BJ (cell line): ENCODE measurements at regions not wholly inside any gene's neighbourhood (a gene's known extent, or its start where the extent isn't known, plus 50 kb on each side); places are given as distances from the start of the nearest gene placed in this dataset.
"Not testable (repeated sequence)": the region's sequence is repeated elsewhere in the genome, so short reads cannot be mapped to it uniquely, and the experiment has no call there.

Experiments
- CTCF ChIA-PET: fragments of 350-600 bp; formaldehyde crosslinking; extraction: SDS; loops from one replicate; lab custom pipeline; 2021; ENCODE audit warnings: antibody characterized with exemption, inconsistent platforms; lab: Yijun Ruan, JAX
- POLR2A ChIA-PET: fragments of 300-600 bp; sonication (Branson Sonifier 250); formaldehyde crosslinking; extraction: SDS; loops from one replicate; lab custom pipeline; 2021; ENCODE audit warnings: antibody characterized with exemption; lab: Charles Lee
- DNase-seq: peaks from one replicate; pipeline ENCODE4 v3.0.0-alpha.2; 2011; ENCODE audit warnings: low read depth
- H3K27me3 ChIP-seq: 2 replicates; pipeline ENCODE4 v1.6.0; 2011; ENCODE audit warnings: low read length; ENCODE audit not compliant: control insufficient read depth, insufficient read depth
- H3K36me3 ChIP-seq: 2 replicates; pipeline ENCODE4 v1.5.1; 2011; ENCODE audit warnings: low read length; ENCODE audit not compliant: control insufficient read depth, insufficient read depth
- H3K4me3 ChIP-seq: 2 replicates; pipeline ENCODE4 v1.5.1; 2011; ENCODE audit warnings: low read depth, mild to moderate bottlenecking, control low read depth, low read length
- CTCF ChIP-seq: IDR thresholded peaks from 2 replicates; pipeline ENCODE4 v1.5.1; 2011; ENCODE audit warnings: low read depth, mild to moderate bottlenecking, control low read depth, inconsistent platforms, low read length, moderate library complexity; ENCODE audit not compliant: insufficient read depth

DNA sequence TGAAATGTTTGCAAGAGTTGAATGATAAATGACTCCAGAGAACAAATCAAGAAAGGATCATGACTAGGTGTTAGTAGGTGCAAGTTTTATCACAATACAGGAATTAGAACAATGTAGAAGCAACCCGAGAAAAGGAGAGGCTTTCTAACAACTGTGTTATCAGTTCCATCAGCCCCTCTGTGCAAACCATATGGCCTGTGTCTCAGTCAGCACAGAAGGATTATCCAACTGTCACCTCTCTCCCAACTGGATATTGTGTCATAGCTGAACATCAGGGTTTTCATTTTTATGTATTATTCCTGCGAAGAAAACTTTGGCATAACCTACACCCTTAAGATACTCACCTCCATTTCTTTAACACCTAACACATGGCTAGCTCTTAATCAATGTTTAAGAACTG, 321.6 kb upstream of the RND3 start:
- ChIA-PET POLR2A (no interaction called here), CTCF (no interaction called here)
- no peaks in the 10 kb centered on the region for H3K27me3 ChIP-seq
- no peak for TF ChIP-seq CTCF
- no peak overlapping the region for H3K4me3 ChIP-seq
- DNase-seq = no peak
- H3K36me3 ChIP-seq = no peaks in the 10 kb centered on the region

DNA sequence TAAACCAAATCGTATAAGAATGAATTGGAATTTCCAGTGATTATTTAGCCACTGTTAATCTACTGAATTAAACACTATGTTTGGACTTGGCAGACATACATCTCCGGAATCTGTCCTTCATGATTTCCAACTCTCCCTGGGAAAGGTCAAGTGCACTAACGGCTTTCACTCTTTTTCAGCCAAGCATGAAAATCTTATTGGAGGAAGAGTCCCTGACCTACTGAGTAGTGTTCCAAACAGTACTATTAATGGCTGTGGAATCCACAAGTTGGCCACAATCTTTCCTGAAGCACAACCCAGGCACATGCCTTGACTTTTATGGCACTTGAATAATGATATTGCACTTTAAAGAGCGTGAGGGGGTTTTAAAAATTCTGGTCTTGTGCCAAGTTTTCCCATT, 318.9 kb upstream of the RND3 start:
- no peaks in the 10 kb centered on the region for H3K27me3 ChIP-seq
- no peak for TF ChIP-seq CTCF
- ChIA-PET CTCF (no interaction called here), POLR2A (no interaction called here)
- H3K36me3 ChIP-seq = no peaks in the 10 kb centered on the region
- no peak overlapping the region for H3K4me3 ChIP-seq
- DNase-seq = no peak

- Histone ChIP-seq H3K4me3 (no peak overlapping the region), H3K27me3 (no peaks in the 10 kb centered on the region), H3K36me3 (no peaks in the 10 kb centered on the region)
- ChIA-PET POLR2A (no interaction called here), CTCF (interaction anchor here (0.7 kb wide), 1 partner anchor 105 kb away, joined by 3 read pairs; no protein-coding TSS in a partner anchor)
- no peak for DNase-seq
- TF ChIP-seq CTCF = no peak
Measured at GRCh38 chr2:150803689-150804398, 316.4 kb upstream of the RND3 start.

DNA sequence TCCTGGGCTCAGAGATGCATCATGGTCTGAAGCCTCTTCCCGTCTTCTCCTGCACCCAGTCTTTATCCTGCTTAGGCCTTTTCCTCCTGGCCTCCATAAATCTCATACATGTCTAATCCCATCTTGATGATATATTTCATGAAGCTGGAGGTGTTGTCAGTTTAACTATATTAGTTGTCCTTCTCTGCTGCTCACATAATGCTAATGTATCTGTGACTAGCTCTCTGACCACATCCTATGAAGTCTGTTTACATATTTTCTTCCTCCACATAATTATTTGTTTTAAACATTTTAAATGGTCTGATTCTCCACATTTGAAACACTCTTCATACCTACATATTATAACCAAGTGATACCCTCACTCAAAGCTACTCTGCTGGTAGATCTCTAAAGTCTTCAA, 315.2 kb upstream of the RND3 start:
- no peak for DNase-seq
- Histone ChIP-seq H3K36me3 (no peaks in the 10 kb centered on the region), H3K27me3 (no peaks in the 10 kb centered on the region), H3K4me3 (no peak overlapping the region)
- POLR2A ChIA-PET = no interaction called here
- CTCF ChIA-PET = no interaction called here
- no peak for TF ChIP-seq CTCF

DNA sequence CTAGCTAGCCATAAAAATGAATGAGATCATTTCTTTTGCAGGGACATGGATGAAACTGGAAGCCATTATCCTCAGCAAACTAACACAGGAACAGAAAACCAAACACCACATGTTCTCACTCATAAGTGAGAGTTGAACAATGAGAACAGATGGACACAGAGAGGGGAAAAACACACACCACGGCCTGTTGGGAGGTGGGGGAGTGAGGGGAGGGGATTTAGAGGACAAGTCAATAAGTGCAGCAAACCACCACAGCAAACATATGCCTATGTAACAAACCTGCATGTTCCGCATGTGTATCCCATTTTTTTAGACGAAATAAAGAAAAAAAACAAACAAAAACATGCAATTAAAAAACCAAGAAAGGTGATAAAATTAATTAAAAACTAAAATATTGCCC, 308.8 kb upstream of the RND3 start:
- CTCF ChIA-PET, POLR2A ChIA-PET, DNase-seq, H3K27me3 ChIP-seq, H3K36me3 ChIP-seq, H3K4me3 ChIP-seq: not testable (repeated sequence)

GRCh38 chr2:150792780-150793300, 305.4 kb upstream of the RND3 start:
- TF ChIP-seq CTCF = no peak
- no peak overlapping the region for H3K4me3 ChIP-seq
- H3K36me3 ChIP-seq = no peaks in the 10 kb centered on the region
- no peaks in the 10 kb centered on the region for H3K27me3 ChIP-seq
- POLR2A ChIA-PET = no interaction called here
- DNase-seq = no peak
- CTCF ChIA-PET = interaction anchor here (0.7 kb wide), 1 partner anchor 22 kb away, joined by 3 read pairs; no protein-coding TSS in a partner anchor
